ENCODE measurements at regions not wholly inside any gene's neighbourhood (a gene's known extent, or its start where the extent isn't known, plus 50 kb on each side); places are given as distances from the start of the nearest gene placed in this dataset.
"Not testable (repeated sequence)": the region's sequence is repeated elsewhere in the genome, so short reads cannot be mapped to it uniquely, and the experiment has no call there.

- POLR2A ChIA-PET; DNase-seq (ENCODE audit: extremely low spot score); CTCF ChIA-PET: not testable (repeated sequence)
Observed at GRCh38 chr6:142998739-142999138, 53.8 kb upstream of the HIVEP2 start.

- no peak for DNase-seq (ENCODE audit: extremely low spot score)
- no peak for TF ChIP-seq FOXM1 (IDR thresholded peaks at IDR 0.05; ENCODE audit: borderline replicate concordance)
- no peak for TF ChIP-seq ZNF384 (IDR thresholded peaks at IDR 0.05)
- no peak for TF ChIP-seq BHLHE40 (IDR thresholded peaks at IDR 0.05; ENCODE audit: borderline replicate concordance)
- no peak for TF ChIP-seq FOXA1 (IDR thresholded peaks at IDR 0.05)
- no peak for TF ChIP-seq L3MBTL2 (conservative IDR thresholded peaks at IDR 0.05)
- TF ChIP-seq TARDBP (IDR thresholded peaks at IDR 0.05): no peak
- TF ChIP-seq LEF1 (IDR thresholded peaks at IDR 0.05; ENCODE audit: borderline replicate concordance): no peak
- no peak for TF ChIP-seq PKNOX1 (IDR thresholded peaks at IDR 0.05)
- no peak for TF ChIP-seq ELF4 (IDR thresholded peaks at IDR 0.05)
- TF ChIP-seq FOXK2 (IDR thresholded peaks at IDR 0.05): no peak
- TF ChIP-seq NFRKB (IDR thresholded peaks at IDR 0.05): no peak
- no peak for TF ChIP-seq CTBP1 (IDR thresholded peaks at IDR 0.05; ENCODE audit: borderline replicate concordance)
- TF ChIP-seq SUZ12 (IDR thresholded peaks at IDR 0.05): no peak
- no peak for TF ChIP-seq ARNT (IDR thresholded peaks at IDR 0.05)
- no peak for TF ChIP-seq HDGF (IDR thresholded peaks at IDR 0.05; ENCODE audit: borderline replicate concordance)
- no peak for TF ChIP-seq SP1 (IDR thresholded peaks at IDR 0.05)
- CTCF ChIA-PET: no interaction called here
- POLR2A ChIA-PET: no interaction called here
Observed at GRCh38 chr6:143000811-143001210, 55.8 kb upstream of the HIVEP2 start.

GRCh38 chr6:143002686-143003085, 57.7 kb upstream of the HIVEP2 start:
- CTCF ChIA-PET: no interaction called here
- TF ChIP-seq HDGF (IDR thresholded peaks at IDR 0.05; ENCODE audit: borderline replicate concordance): no peak
- no peak for TF ChIP-seq L3MBTL2 (conservative IDR thresholded peaks at IDR 0.05)
- no peak for TF ChIP-seq FOXM1 (IDR thresholded peaks at IDR 0.05; ENCODE audit: borderline replicate concordance)
- TF ChIP-seq FOXA1 (IDR thresholded peaks at IDR 0.05): no peak
- TF ChIP-seq FOXK2 (IDR thresholded peaks at IDR 0.05): no peak
- no peak for TF ChIP-seq SUZ12 (IDR thresholded peaks at IDR 0.05)
- no peak for TF ChIP-seq NFRKB (IDR thresholded peaks at IDR 0.05)
- TF ChIP-seq ARNT (IDR thresholded peaks at IDR 0.05): no peak
- no peak for TF ChIP-seq ZNF384 (IDR thresholded peaks at IDR 0.05)
- TF ChIP-seq BHLHE40 (IDR thresholded peaks at IDR 0.05; ENCODE audit: borderline replicate concordance): no peak
- no peak for TF ChIP-seq LEF1 (IDR thresholded peaks at IDR 0.05; ENCODE audit: borderline replicate concordance)
- TF ChIP-seq TARDBP (IDR thresholded peaks at IDR 0.05): no peak
- no peak for TF ChIP-seq ELF4 (IDR thresholded peaks at IDR 0.05)
- no peak for TF ChIP-seq CTBP1 (IDR thresholded peaks at IDR 0.05; ENCODE audit: borderline replicate concordance)
- TF ChIP-seq SP1 (IDR thresholded peaks at IDR 0.05): no peak
- TF ChIP-seq PKNOX1 (IDR thresholded peaks at IDR 0.05): no peak
- POLR2A ChIA-PET: no interaction called here
- no peak for DNase-seq (ENCODE audit: extremely low spot score)

GRCh38 chr6:143003676-143004075, 57.0 kb upstream of the AIG1 start:
- ChIA-PET POLR2A (no interaction called here), CTCF (no interaction called here)
- no peak for DNase-seq (ENCODE audit: extremely low spot score)
- TF ChIP-seq FOXK2 (IDR thresholded peaks at IDR 0.05) (no peak), HDGF (IDR thresholded peaks at IDR 0.05; ENCODE audit: borderline replicate concordance) (no peak), SUZ12 (IDR thresholded peaks at IDR 0.05) (no peak), BHLHE40 (IDR thresholded peaks at IDR 0.05; ENCODE audit: borderline replicate concordance) (no peak), FOXA1 (IDR thresholded peaks at IDR 0.05) (no peak), CTBP1 (IDR thresholded peaks at IDR 0.05; ENCODE audit: borderline replicate concordance) (no peak), L3MBTL2 (conservative IDR thresholded peaks at IDR 0.05) (no peak), ARNT (IDR thresholded peaks at IDR 0.05) (no peak), ELF4 (IDR thresholded peaks at IDR 0.05) (no peak), NFRKB (IDR thresholded peaks at IDR 0.05) (no peak), SP1 (IDR thresholded peaks at IDR 0.05) (no peak), TARDBP (IDR thresholded peaks at IDR 0.05) (no peak), FOXM1 (IDR thresholded peaks at IDR 0.05; ENCODE audit: borderline replicate concordance) (no peak), LEF1 (IDR thresholded peaks at IDR 0.05; ENCODE audit: borderline replicate concordance) (no peak)

GRCh38 chr6:143005816-143006215, 54.9 kb upstream of the AIG1 start:
- DNase-seq (ENCODE audit: extremely low spot score): no peak
- no peak for TF ChIP-seq CTBP1 (IDR thresholded peaks at IDR 0.05; ENCODE audit: borderline replicate concordance)
- TF ChIP-seq LEF1 (IDR thresholded peaks at IDR 0.05; ENCODE audit: borderline replicate concordance): no peak
- no peak for TF ChIP-seq FOXM1 (IDR thresholded peaks at IDR 0.05; ENCODE audit: borderline replicate concordance)
- no peak for TF ChIP-seq ZNF384 (IDR thresholded peaks at IDR 0.05)
- no peak for TF ChIP-seq SP1 (IDR thresholded peaks at IDR 0.05)
- ChIA-PET POLR2A (no interaction called here), CTCF (interaction anchor here (0.7 kb wide), 1 partner anchor 123 kb away, joined by 3 read pairs; no protein-coding TSS in a partner anchor)

GRCh38 chr6:143006787-143007186, 53.9 kb upstream of the AIG1 start:
- no peak for DNase-seq (ENCODE audit: extremely low spot score)
- no peak for TF ChIP-seq CTBP1 (IDR thresholded peaks at IDR 0.05; ENCODE audit: borderline replicate concordance)
- TF ChIP-seq SUZ12 (IDR thresholded peaks at IDR 0.05): no peak
- TF ChIP-seq FOXM1 (IDR thresholded peaks at IDR 0.05; ENCODE audit: borderline replicate concordance): no peak
- no peak for TF ChIP-seq FOXK2 (IDR thresholded peaks at IDR 0.05)
- no peak for TF ChIP-seq LEF1 (IDR thresholded peaks at IDR 0.05; ENCODE audit: borderline replicate concordance)
- TF ChIP-seq L3MBTL2 (conservative IDR thresholded peaks at IDR 0.05): no peak
- no peak for TF ChIP-seq HDGF (IDR thresholded peaks at IDR 0.05; ENCODE audit: borderline replicate concordance)
- TF ChIP-seq NFRKB (IDR thresholded peaks at IDR 0.05): no peak
- TF ChIP-seq FOXA1 (IDR thresholded peaks at IDR 0.05): no peak
- no peak for TF ChIP-seq TARDBP (IDR thresholded peaks at IDR 0.05)
- no peak for TF ChIP-seq SP1 (IDR thresholded peaks at IDR 0.05)
- TF ChIP-seq ELF4 (IDR thresholded peaks at IDR 0.05): no peak
- TF ChIP-seq ZNF384 (IDR thresholded peaks at IDR 0.05): no peak
- TF ChIP-seq PKNOX1 (IDR thresholded peaks at IDR 0.05): no peak
- no peak for TF ChIP-seq ARNT (IDR thresholded peaks at IDR 0.05)
- TF ChIP-seq BHLHE40 (IDR thresholded peaks at IDR 0.05; ENCODE audit: borderline replicate concordance): no peak
- CTCF ChIA-PET: no interaction called here
- POLR2A ChIA-PET: no interaction called here

Measured in HEK293T (cell line).